Activated CD4-positive, alpha-beta T cell treated with anti-CD3 and anti-CD28 coated beads, Interleukin-2, Interleukin-6, amounts not matched to agents 100 ng/mL and 50 ng/mL, durations not matched to agents 16 hours and 8 hours (primary cell): ENCODE measurements at regions not wholly inside any gene's neighbourhood (a gene's known extent, or its start where the extent isn't known, plus 50 kb on each side); places are given as distances from the start of the nearest gene placed in this dataset.
A peak's percentile ranks its signal among the peaks of the same experiment; 100 is the strongest.
"Not testable (repeated sequence)": the region's sequence is repeated elsewhere in the genome, so short reads cannot be mapped to it uniquely, and the experiment has no call there.

ENCODE experiments used
- DNase-seq: peaks from one replicate; pipeline ENCODE4 v3.0.0-alpha.2; 2020

DNA sequence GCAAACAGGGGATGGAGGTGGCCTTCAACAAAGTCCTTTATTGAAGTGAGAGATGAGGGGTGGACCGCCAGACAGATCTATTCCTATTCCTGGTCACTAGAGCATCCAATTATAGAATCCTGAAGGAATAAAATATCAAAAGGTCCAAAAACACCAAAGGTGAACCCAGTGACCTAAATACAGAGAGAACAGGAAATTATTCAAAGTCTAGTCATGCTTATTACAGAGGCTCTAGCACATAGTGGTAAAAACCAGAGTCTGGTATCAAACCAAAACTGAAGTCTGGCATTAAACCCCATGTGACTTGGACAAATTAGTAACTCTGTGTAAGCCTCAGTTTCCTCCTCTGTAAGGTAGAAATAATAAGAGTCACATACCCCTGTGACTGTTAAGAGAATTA is 100.5 kb upstream of the SNX2 start:
- DNase-seq: no peak

DNA sequence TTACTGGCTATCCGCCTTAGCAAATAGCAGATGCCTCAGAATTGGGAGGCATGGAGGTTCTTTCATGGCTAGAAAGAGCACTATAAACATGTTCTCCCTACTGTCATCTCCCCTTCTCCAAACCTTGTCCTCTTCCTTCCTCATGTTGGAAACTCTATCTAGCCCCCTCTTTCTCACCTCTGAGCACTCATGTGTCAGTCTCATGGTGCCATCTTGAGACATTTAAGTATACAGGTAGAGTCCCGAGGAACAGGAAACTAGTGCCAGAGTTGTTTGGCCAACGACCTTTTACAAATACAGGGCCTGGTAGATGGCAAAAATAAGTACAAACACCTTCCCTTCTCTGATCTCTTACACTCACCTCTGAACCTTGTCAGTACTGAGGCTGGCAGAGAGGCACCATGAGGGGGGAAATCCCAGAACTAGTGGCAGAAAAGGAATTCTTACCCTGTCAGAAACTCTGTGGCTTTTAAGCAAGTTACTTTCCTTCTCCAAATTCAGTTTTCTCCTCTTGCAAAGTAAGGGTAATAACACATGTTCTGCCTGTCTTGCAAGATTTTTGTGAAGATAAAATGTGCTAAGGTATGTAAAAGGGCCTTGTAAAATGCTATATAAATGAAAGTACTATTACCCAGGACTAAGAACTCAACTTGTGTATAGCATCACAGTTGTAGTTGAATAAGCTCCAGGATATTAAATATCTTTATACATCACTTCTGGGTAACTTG is 94.1 kb upstream of the SNX2 start:
- DNase-seq: no peak

DNA sequence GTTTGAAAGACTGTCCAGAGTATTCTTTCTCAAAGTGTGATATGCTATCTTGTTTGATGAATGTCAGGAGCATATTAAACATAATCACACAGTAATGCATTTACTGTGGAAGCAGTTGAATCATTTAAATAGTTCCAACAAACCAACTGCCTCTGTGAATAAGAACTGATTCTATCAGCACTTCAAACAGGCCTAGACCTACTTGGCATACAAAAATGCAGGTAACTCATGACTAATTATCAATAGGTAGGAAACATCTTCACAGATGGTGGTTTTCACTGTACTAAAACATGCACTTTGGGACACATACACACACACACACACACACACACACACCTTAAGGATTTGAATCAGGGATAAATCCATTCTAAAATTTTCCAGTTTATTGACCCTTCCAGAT is 91.2 kb upstream of the SNX2 start:
- no peak for DNase-seq

DNA sequence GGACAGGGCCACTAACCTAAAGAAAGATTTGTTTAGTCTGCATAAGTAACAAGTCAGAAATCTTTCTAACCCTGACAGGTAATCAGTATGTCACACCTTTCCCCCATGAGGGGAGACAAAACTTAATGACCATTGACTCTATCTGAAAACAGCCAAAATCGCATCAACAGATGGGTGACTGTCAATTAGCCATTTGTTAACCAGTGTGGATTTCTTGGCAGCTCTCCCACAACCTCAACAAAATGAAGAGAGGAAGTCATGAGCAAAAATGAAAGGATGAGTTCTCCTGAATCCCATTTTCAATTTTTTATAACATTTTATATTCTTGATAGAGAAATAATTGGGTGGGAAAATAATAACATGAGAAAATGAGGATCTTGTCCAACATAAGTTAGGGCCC is 84.6 kb upstream of the SNX2 start:
- DNase-seq: no peak

DNA sequence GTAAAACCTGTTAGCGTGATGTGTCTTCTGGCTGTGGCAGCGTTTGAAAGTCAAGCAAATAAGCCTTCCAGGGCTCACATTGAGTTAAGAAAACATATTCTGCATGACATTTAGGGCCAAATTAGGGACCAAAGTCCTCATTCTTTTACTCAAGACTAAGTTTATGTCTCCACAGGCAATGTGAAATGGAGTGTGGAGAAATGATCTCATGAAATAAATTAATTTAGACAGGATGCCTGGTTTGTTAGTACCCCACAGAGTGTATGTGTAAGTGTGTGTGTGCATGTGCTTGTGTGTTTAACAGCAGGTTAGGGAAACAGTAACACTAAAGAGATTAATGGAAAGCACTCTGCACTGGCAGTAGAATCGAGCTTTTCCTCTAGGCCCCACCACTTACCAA is 82.9 kb upstream of the SNX2 start:
- no peak for DNase-seq

DNA sequence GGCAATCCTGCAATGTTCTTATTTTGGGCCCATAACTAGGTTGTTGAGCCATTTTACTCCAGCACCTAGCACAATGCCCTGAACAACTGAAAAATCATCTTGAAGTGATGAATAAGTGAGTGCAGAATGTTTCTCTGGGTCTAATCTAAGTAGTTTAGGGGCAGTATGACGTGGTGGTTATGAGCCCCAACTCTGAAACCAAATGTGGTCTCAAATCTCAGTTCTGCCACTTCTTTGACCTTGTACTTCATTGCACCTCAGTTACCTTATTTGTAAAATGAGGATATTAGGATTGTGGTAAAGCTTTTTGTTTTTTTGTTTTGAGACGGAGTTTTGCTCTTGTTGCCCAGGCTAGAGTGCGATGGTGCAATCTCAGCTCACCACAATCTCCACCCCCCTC is 80.9 kb upstream of the SNX2 start:
- DNase-seq: no peak

DNA sequence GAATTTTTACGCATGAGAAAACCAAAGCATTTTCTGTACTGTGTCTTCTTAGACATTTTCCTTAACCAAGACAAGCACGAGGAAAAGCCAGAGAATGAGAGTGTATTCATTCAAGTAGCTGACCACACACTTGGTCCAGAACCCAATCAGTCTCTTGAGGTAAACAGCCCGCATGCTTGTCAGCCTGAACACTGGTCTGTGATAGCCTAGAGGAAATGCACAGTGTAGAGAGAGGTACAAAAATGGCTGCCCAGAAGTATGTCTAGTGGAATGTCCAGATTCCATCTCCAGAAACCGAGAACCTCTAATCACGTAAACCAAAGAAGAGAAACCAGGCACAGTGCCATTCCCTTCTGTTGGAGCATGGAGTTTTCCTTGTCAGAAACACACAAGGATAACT is 80.0 kb upstream of the SNX2 start:
- no peak for DNase-seq

DNA sequence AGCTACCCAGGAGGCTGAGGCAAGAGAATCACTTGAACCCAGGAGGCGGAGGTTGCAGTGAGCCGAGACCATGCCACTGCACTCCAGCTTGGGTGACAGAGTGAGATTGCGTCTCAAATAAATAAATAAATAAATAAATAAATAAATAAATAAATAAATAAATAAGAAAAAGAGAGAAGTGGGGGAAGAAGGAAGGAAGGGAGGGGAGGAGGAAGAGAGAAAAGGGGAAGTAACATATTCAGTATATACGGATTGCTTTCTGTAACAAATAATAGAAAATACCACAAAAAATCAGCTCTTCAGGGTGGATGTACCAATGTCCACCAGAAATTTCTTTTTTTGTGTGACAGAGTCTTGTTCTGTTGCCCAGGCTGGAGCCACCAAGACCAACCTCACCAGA is 78.1 kb upstream of the SNX2 start:
- not testable (repeated sequence) for DNase-seq

DNA sequence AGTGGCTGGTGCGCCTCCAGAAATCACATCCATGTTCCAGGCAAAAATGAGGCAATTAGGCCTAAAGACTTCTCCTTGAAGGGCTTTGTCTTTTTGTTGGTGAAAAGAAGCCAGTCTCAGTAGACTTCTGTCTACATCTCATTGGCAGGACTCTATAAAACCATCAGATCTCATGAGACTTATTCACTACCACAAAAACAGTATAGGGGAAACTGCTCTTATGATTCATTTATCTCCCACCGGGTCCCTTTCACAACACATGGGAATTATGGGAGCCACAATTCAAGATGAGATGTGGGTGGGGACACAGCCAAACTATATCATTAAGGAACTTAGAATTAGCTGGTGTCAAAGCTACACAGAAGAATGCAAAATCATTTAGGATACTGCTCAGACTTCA is 77.7 kb upstream of the SNX2 start:
- DNase-seq: no peak

DNA sequence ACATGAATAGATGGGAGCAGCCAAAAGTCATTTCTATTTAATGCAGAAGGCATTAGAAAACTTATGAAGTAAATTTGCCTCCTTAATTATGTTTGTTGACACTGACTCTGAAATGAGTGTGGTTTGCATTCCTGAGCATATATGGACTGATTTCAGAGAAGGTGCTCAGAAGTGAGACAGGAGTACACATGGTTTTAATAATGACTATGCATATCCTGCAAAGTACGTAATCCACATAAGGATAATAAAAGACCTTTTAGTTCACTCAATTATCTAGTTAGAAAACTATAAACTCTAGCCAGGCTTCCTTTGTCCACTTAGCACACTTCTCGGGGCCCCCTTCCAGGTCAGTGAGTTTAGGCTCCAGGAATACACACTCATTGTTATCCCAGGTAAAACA is 75.7 kb upstream of the SNX2 start:
- DNase-seq: no peak

DNA sequence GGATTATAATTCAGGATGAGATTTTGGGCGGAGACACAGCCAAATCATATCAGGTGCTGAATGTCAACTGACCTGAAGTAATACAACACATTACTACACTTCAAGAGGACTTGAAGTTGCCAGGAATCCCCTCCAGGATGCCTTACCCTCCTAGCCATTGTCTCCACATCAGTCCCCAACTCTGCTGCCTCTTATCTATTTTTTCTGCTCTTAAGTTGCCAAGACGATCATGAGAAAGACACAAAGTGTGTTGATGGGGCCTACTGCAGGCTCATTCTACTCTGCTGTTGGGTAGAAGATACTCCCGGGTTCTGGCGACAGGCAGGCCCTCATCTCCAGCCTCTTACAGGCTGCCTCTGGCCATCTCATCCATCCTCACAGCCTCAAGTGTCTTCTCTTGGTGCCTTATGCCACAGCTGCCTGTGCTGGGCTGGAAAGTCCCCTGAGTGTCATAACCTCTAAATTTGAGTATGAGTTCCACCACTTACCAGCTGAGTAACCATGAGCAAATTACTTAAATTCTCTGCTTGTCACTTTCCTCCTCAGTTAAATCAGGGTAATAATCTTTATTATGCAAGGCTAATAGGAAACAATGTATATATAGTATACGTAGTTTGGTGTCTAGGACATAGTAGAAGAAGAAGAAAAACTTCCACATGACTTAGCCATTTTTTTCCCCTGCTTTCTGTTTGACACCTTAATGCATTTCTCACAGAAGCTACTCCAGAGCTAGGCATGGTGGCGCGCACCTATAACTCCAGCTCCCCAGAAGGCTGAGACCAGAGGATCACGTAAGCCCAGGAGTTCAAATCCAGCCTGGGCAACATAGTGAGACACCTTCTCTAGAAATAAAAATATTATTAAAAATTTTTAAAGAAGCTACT is 73.0 kb upstream of the SNX2 start:
- DNase-seq: peak; percentile 53

DNA sequence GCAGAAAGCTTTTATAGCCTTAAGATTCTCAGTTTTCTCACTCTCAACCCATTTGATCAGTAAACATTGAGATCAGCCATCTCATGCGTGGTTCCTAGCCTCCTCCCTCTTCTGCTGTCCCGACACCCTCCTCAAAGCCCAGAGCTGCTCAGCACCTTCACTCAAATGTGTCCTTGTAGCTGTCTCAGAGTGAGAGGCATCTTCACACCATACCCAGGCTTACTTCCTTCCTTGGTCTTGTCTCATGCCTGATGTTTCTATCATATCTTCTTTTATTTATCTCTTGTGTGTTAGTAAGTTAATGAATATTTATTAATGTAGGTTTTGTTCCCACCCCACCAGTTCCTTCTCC is 72.4 kb upstream of the SNX2 start:
- DNase-seq: peak; percentile 38

DNA sequence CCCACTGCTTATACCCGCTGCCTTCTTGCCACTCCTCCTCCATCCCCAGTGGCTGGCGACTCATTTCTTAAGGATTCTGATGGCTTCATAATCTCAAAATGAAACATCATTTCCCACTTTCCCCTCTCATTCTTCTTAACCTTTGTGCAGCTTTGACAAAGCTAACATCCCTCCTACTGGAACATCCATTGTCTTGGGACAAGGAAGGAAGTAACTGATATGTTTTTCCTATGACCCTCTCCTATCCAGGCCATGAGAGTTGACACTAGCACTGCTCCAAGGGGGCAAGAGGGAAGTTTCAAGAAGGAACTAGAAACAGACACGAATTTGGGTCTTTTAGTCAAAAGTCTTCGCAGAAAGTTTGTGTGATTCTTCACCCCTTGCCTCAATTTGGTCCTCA is 71.7 kb upstream of the SNX2 start:
- peak; percentile 18 for DNase-seq

DNA sequence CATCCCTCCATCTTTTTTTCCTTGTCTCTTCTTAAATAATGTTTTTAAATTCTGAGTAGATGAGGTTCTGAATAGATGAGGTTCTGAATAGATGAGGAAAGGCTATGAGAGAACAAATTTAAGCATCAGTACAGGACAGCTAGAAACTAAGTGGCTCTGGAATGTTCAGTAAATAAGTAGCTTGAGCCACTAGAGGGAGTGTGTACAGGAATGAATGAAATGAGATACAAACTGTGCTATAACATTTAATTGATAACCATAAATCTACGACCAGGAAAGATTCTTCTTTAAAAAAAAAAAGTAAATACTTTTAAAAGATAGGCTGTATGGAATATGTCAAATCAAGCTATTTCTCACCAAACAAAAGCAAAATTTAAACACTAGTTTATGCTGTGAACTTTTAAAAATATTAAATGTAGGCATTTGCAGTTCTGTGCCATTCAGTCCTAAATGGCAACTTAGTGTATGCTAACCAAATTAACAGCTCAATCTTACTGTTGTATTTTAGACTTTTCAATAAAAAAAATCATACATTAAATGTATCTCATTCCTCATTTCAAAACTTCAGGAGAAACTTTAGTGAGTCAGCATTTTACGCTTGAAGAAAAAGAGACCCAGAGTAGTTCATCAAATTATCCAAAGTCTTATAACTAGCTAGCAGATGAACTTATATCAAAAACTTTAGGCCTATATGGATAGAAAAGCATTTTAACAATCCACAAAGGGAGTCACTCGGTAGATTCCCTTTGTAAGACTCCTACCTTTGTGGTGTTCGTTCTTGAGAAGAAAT is 70.4 kb upstream of the SNX2 start:
- peak; percentile 26 for DNase-seq

DNA sequence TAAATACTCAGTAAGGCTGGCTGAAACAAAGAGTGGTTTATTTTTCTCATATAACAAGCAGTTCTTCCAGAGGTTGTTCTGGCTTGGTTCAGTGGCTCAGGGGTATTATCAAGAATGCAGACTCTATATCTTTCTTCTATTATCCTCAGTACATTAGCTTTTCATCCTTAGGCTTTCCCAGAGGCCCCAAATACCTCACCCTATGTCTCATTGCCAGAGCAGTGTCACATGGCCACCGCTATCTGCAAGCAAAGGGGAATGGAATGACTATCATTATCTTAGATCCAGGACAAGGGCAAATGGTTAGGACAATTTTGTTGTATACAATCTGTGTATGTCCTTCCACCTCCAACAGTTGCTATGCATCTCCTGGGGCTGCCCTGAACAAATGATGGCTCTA is 69.0 kb upstream of the SNX2 start:
- DNase-seq: no peak

DNA sequence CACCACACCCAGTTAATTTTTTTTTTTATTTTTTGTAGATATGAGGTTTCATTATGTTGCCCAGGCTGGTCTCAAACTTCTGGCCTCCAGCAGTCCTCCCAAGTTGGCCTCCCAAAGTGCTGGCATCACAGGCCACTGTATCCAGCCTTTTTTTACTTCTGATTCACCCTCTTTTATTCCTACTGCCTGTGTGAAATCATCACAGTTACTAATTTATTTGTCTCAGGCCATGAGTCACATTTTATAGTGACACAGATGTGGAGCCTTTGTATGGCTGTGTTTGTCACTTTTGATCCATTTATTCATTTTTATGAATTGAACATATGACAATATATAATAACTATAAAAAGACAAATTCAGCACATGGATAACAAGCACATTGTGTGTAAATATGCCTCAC is 67.1 kb upstream of the SNX2 start:
- DNase-seq: no peak

DNA sequence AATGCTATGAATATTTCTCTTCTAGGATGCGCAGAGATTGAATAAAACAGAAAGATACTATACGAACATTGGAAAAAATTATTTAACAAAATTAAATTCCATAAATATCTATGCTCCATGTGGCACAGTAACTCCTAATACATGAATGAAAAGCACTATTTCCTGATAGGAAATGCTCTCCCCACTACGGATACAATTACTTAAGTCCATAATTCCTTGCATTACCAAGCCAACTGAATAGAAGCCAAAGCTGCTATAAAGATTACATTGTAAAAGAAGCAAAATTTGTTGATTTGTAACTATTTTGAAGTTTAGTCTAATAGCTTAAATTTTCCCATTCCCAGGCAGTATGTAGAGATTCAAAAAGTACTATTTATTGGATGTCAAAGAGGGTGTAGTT is 61.8 kb upstream of the SNX2 start:
- no peak for DNase-seq

DNA sequence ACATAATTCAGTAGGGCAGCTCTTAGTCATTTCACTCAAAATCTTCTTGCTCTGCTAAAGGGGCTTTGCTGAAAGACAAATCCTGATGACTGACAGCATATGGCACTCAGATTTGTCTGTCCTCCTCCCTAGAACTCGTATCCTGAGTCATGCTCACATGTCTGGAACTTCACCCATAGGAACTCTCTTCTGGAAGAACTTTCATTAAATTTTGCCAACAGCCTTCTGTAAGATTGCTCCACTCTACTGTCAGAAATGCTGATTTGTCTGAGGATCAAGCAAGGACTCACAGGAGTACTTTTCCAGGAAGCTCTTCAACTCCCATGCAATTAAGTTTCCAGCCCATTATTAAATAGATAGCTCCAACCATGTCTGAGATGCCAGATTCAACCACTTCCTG is 59.8 kb upstream of the SNX2 start:
- DNase-seq: no peak

DNA sequence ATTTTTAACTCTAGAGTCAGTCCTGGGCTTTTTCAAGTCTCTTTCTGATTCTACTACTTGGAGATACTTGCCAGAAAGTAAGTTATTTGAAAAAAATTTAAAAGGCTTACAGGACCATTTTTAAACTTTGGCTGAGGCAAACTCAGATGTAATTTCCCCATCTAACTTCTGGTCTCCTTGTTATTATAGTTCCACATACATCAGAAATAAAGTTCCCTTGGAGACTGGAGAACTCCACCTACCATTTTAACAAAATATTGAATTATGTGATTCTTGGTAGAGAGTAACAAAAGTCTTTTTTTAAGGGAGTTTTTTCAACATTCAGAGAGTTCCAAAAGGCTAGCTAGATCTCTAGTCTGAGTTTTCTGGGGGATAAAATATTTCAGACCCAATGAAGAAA is 56.3 kb upstream of the SNX2 start:
- DNase-seq: no peak

DNA sequence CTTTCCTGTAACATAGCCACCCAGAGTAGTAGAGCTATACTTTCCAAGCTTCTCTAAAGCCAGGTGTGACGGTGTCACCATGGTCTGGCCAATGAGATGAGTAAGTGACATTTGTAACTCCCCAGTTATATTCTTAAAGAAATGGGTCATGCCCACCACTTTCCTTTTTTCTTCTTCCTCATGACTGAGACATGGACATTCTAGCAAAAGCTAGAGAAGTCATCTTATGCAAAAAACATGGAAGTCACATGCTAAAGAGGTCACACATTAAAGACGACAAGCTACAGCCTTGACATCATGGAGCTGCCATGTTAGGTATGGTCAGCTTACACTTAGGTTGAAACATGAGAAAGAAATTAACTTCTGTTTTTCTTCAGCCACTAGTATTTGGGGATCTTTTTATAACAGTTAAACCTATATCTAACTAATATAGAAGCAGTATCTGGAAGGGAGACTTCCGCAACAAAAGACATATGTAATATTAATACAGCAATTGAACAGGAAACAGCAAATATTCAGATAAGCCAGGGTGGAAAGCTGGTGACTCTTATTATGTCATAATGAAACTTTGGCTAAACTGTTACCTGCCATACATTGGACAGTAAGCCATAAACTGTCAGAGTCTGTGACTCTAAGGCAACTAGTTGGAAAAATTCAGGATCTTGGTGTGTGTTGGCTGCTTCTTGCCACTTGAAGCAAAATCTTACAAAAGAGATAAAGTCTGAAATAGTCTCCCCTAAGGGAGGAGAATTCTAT is 54.7 kb upstream of the SNX2 start:
- DNase-seq: no peak

DNA sequence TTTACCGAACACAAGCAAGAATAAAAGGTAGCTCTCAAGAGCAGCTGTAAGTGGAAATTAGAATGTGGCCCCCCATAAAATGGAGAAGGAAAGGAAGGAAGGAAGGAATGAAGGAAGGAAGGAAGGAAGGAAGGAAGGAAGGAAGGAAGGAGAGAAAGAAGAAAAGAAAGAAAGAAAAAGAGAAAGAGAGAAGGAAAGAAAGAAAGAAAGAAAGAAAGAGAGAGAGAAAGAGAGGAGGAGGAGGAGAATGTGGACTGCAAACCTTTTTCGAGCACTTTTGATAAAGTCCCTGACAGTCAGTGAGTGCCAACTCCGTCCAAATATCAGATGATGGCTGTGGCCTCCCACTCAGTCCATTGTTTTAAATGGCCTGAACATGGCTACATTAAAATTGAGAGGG is 53.8 kb upstream of the SNX2 start:
- DNase-seq: no peak

DNA sequence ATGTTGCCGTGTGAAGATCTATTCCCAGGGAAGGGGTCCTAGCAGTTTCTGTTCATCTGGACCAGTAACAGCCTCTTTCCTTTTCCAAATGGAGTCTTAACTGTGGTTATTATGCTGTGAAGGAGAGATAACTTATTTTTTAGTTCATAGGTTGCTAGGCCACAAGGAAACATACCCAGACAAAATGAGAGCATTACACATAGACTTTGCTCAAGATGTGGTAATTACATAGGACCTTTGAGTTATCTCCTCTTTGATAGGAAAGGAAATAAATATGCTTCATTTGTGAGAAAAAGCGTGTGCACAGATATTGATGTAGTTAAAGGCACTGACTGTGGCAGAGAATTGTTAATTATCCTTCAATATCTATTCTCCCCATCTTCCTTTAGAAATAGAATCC is 52.5 kb upstream of the SNX2 start:
- DNase-seq: no peak
